Cardiac fibroblast (primary cell): ENCODE measurements at regions not wholly inside any gene's neighbourhood (a gene's known extent, or its start where the extent isn't known, plus 50 kb on each side); places are given as distances from the start of the nearest gene placed in this dataset.
"Not testable (repeated sequence)": the region's sequence is repeated elsewhere in the genome, so short reads cannot be mapped to it uniquely, and the experiment has no call there.

Source experiments
- DNase-seq, 2 donors: peaks; one replicate each; pipeline versions ENCODE4 v3.0.0 to v3.0.0-alpha.2; 2010; ENCODE audit warnings: low read depth in 2 of 2
- H3K4me3 ChIP-seq, 2 donors: replicated peaks in 1 of 2; 1 replicate in 1 of 2; 2 replicates in 1 of 2; pipeline ENCODE4 v1.5.1; 2011; ENCODE audit warnings: low read depth in 2 of 2, low read length in 2 of 2, mild to moderate bottlenecking in 2 of 2, moderate library complexity in 1 of 2
- CTCF ChIP-seq: IDR thresholded peaks from one replicate; pipeline ENCODE4 v1.5.1; 2011; ENCODE audit warnings: low read depth, mild to moderate bottlenecking, low read length, inconsistent platforms

GRCh38 chr19:14328406-14328805, 52.8 kb upstream of the ADGRE5 start:
- no peak overlapping the region for H3K4me3 ChIP-seq
- TF ChIP-seq CTCF = no peak
- DNase-seq = no peak

GRCh38 chr19:14327061-14327460, 54.2 kb upstream of the ADGRE5 start:
- not testable (repeated sequence) for H3K4me3 ChIP-seq, DNase-seq

GRCh38 chr19:14325863-14326262, 55.4 kb upstream of the ADGRE5 start:
- DNase-seq = no peak
- no peak overlapping the region for H3K4me3 ChIP-seq
- TF ChIP-seq CTCF = no peak

GRCh38 chr19:14325134-14325533, 56.1 kb upstream of the ADGRE5 start:
- DNase-seq = no peak
- no peak overlapping the region for H3K4me3 ChIP-seq
- no peak for TF ChIP-seq CTCF

GRCh38 chr19:14322889-14323463, 58.3 kb upstream of the ADGRE5 start:
- no peak overlapping the region for H3K4me3 ChIP-seq
- no peak for DNase-seq
- no peak for TF ChIP-seq CTCF

- TF ChIP-seq CTCF = no peak
These were observed 61.0 kb upstream of the ADGRE5 start for GRCh38 chr19:14320253-14320652.

GRCh38 chr19:14319720-14320119, 61.5 kb upstream of the ADGRE5 start:
- DNase-seq, H3K4me3 ChIP-seq: not testable (repeated sequence)

More at GRCh38 chr19:14320253-14320652, 61.0 kb upstream of the ADGRE5 start:
- DNase-seq = no peak
- no peak overlapping the region for H3K4me3 ChIP-seq

GRCh38 chr19:14318873-14319272, 62.4 kb upstream of the ADGRE5 start:
- TF ChIP-seq CTCF = peak; percentile 42
- DNase-seq = no peak
- no peak overlapping the region for H3K4me3 ChIP-seq
